ENCODE measurements at regions not wholly inside any gene's neighbourhood (a gene's known extent, or its start where the extent isn't known, plus 50 kb on each side); places are given as distances from the start of the nearest gene placed in this dataset.

DNA sequence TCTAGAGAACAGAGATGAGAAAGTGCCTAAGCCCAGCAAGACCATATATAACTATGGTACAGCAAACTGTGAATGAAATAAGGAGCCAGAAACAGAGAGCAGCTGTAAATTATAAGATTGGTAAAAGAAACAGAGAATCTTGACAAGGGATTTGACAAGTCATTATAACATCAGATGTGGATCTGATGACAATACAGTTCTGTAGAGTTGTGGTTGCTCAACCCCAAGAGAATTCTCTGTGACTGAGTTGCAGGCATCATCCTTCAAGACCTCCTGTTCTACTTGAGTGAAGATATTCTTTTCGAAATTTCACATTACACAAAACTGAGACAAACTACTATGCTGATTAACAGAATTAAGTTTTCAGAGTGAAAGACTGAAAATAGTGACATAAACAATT, 343.1 kb upstream of the SLC39A10 start:
- Histone ChIP-seq H3K9me3 (ENCODE audit: control insufficient read depth, low read length) (no peaks in the 10 kb centered on the region), H3K4me3 (ENCODE audit: insufficient read depth, low read depth, low read length, poor library complexity, severe bottlenecking) (no peak overlapping the region), H3K27ac (ENCODE audit: insufficient read depth, low read length, poor library complexity, severe bottlenecking) (no peak overlapping the region), H3K36me3 (ENCODE audit: control insufficient read depth, insufficient read depth, low read length) (no peaks in the 10 kb centered on the region), H3K27me3 (replicated peaks; ENCODE audit: control insufficient read depth, insufficient read depth, low read length, poor library complexity, severe bottlenecking) (no peaks in the 10 kb centered on the region), H3K4me1 (ENCODE audit: control insufficient read depth, insufficient read depth, low read length, poor library complexity, severe bottlenecking) (no peaks in the 10 kb centered on the region)
- DNase-seq, result no peak

DNA sequence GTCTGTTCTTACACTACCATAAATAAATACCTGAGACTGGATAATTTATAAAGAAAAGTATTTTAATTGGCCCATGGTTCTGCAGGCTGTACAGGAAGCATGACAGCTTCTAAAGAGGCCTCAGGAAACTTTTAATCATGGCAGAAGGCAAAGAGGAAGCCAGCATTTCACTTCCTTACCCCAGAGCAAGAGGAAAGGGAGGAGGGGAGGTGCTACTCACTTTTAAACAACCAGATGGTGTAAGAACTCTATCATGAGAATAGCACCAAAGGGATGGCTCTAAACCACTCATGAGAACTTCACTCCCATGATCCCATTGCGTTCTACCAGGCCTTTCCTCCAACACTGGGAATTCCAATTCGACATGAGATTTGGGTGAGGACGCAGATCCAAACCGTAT, 344.4 kb upstream of the SLC39A10 start:
- H3K9me3 ChIP-seq (ENCODE audit: control insufficient read depth, low read length), result no peaks in the 10 kb centered on the region
- DNase-seq, result no peak
- no peaks in the 10 kb centered on the region for H3K4me1 ChIP-seq (ENCODE audit: control insufficient read depth, insufficient read depth, low read length, poor library complexity, severe bottlenecking)
- no peak overlapping the region for H3K4me3 ChIP-seq (ENCODE audit: insufficient read depth, low read depth, low read length, poor library complexity, severe bottlenecking)
- H3K36me3 ChIP-seq (ENCODE audit: control insufficient read depth, insufficient read depth, low read length), result no peaks in the 10 kb centered on the region
- H3K27me3 ChIP-seq (replicated peaks; ENCODE audit: control insufficient read depth, insufficient read depth, low read length, poor library complexity, severe bottlenecking), result no peaks in the 10 kb centered on the region
- H3K27ac ChIP-seq (ENCODE audit: insufficient read depth, low read length, poor library complexity, severe bottlenecking), result no peak overlapping the region

DNA sequence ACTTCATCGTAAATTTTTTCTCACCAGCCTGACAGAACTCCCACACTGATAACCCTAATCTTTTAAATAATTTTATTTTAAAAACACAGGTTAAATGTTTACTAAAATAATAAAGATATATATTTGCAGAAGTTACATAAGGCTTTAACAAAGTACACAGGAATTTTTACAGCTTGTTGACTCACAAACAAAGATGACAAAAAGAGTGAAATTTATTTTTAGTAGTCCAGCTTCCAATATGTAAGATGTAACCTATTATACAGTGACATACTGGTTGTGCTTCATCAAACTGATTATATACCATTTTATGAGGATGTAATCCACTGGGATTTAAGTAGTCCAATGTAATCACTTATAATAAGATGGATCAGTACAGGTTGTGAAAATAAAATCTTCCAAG, 348.9 kb upstream of the SLC39A10 start:
- no peak for DNase-seq
- Histone ChIP-seq H3K27me3 (replicated peaks; ENCODE audit: control insufficient read depth, insufficient read depth, low read length, poor library complexity, severe bottlenecking) (no peaks in the 10 kb centered on the region), H3K4me3 (ENCODE audit: insufficient read depth, low read depth, low read length, poor library complexity, severe bottlenecking) (no peak overlapping the region), H3K4me1 (ENCODE audit: control insufficient read depth, insufficient read depth, low read length, poor library complexity, severe bottlenecking) (no peaks in the 10 kb centered on the region), H3K36me3 (ENCODE audit: control insufficient read depth, insufficient read depth, low read length) (no peaks in the 10 kb centered on the region), H3K9me3 (ENCODE audit: control insufficient read depth, low read length) (no peaks in the 10 kb centered on the region), H3K27ac (ENCODE audit: insufficient read depth, low read length, poor library complexity, severe bottlenecking) (no peak overlapping the region)

DNA sequence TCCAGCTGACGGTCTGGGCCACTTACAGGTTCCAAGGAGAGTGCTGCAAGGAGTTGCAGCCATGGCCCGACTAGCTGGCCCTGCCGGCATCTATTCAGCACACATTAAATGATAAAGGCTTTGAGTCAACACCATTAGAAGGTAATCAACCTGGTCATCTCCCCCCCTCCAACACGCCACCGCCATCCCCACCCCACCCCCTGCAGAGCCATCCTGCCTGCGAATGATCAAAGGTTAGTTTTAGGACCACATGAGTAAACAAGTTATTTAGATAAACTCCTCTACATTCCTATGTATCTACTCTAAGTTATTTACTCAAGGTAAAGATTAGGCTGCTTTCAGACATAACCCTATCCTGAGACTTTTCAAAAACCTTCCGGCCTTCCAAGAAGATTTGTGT, 349.3 kb upstream of the SLC39A10 start:
- no peaks in the 10 kb centered on the region for H3K4me1 ChIP-seq (ENCODE audit: control insufficient read depth, insufficient read depth, low read length, poor library complexity, severe bottlenecking)
- no peak overlapping the region for H3K4me3 ChIP-seq (ENCODE audit: insufficient read depth, low read depth, low read length, poor library complexity, severe bottlenecking)
- no peaks in the 10 kb centered on the region for H3K27me3 ChIP-seq (replicated peaks; ENCODE audit: control insufficient read depth, insufficient read depth, low read length, poor library complexity, severe bottlenecking)
- no peak overlapping the region for H3K27ac ChIP-seq (ENCODE audit: insufficient read depth, low read length, poor library complexity, severe bottlenecking)
- no peaks in the 10 kb centered on the region for H3K9me3 ChIP-seq (ENCODE audit: control insufficient read depth, low read length)
- H3K36me3 ChIP-seq (ENCODE audit: control insufficient read depth, insufficient read depth, low read length), result no peaks in the 10 kb centered on the region
- DNase-seq, result no peak

DNA sequence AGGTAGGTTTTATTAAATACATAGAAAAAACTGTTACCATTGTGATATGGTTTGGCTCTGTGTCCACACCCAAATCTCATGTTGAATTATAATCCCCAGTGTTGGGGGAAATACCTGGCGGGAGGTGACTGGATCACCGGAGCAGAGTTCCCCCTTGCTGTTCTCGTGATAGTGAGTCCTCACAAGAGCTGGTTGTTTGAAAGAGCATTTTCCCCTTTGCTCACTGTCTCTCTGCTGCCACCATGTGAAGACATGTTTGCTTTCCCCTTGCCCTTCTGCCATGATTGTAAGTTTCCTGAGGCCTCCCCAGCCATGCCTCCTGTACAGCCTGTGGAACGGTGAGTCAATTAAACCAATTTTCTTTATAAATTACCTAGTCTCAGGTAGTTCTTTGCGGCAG, 352.7 kb upstream of the SLC39A10 start:
- Histone ChIP-seq H3K4me1 (ENCODE audit: control insufficient read depth, insufficient read depth, low read length, poor library complexity, severe bottlenecking) (no peaks in the 10 kb centered on the region), H3K27ac (ENCODE audit: insufficient read depth, low read length, poor library complexity, severe bottlenecking) (no peak overlapping the region)
- no peak for DNase-seq

DNA sequence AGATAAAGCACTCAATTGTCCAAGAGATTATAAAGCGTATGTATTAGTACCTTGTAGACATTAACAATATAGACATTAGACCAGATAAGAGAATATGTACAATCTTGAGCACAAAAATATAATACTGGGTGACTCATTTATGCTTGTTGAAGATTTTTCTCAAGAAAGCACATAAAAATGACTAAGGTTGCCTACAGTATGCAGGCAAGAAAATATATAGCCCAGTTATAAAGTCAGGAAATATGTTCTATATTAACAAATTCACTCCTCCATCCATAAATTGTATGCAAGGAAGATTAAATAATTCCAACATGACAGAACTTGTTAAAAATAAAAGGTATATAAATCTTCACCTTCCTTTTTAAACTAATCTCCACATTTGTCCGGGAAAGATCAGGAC, 356.4 kb upstream of the SLC39A10 start:
- Histone ChIP-seq H3K4me3 (ENCODE audit: insufficient read depth, low read depth, low read length, poor library complexity, severe bottlenecking) (no peak overlapping the region), H3K36me3 (ENCODE audit: control insufficient read depth, insufficient read depth, low read length) (no peaks in the 10 kb centered on the region), H3K27ac (ENCODE audit: insufficient read depth, low read length, poor library complexity, severe bottlenecking) (no peak overlapping the region), H3K4me1 (ENCODE audit: control insufficient read depth, insufficient read depth, low read length, poor library complexity, severe bottlenecking) (no peaks in the 10 kb centered on the region), H3K27me3 (replicated peaks; ENCODE audit: control insufficient read depth, insufficient read depth, low read length, poor library complexity, severe bottlenecking) (no peaks in the 10 kb centered on the region), H3K9me3 (ENCODE audit: control insufficient read depth, low read length) (no peaks in the 10 kb centered on the region)
- no peak for DNase-seq

More for the DNA sequence above, 352.7 kb upstream of the SLC39A10 start:
- Histone ChIP-seq H3K9me3 (ENCODE audit: control insufficient read depth, low read length) (no peaks in the 10 kb centered on the region), H3K27me3 (replicated peaks; ENCODE audit: control insufficient read depth, insufficient read depth, low read length, poor library complexity, severe bottlenecking) (no peaks in the 10 kb centered on the region), H3K36me3 (ENCODE audit: control insufficient read depth, insufficient read depth, low read length) (no peaks in the 10 kb centered on the region), H3K4me3 (ENCODE audit: insufficient read depth, low read depth, low read length, poor library complexity, severe bottlenecking) (no peak overlapping the region)

DNA sequence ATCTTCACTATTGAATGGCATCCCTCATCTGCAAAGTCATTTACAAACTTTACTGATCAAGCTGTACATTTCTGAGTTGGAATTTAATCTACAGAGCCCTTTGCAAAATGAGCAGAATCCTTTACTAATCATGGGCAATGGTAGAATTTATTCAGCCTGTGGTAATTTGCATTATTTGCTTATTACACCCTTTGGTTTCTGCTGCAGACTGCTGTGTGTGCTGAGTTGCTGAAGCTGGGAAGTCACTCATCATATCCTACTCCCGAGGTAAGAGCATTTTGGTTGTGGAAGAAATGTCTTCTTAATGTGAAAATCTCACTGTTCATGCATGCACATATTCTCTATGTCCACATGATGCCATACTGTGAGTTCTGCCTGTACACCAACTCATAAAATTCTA, 357.4 kb upstream of the SLC39A10 start:
- H3K4me3 ChIP-seq (ENCODE audit: insufficient read depth, low read depth, low read length, poor library complexity, severe bottlenecking), result no peak overlapping the region
- no peak overlapping the region for H3K27ac ChIP-seq (ENCODE audit: insufficient read depth, low read length, poor library complexity, severe bottlenecking)
- no peaks in the 10 kb centered on the region for H3K36me3 ChIP-seq (ENCODE audit: control insufficient read depth, insufficient read depth, low read length)
- no peaks in the 10 kb centered on the region for H3K27me3 ChIP-seq (replicated peaks; ENCODE audit: control insufficient read depth, insufficient read depth, low read length, poor library complexity, severe bottlenecking)
- DNase-seq, result no peak
- no peaks in the 10 kb centered on the region for H3K4me1 ChIP-seq (ENCODE audit: control insufficient read depth, insufficient read depth, low read length, poor library complexity, severe bottlenecking)
- no peaks in the 10 kb centered on the region for H3K9me3 ChIP-seq (ENCODE audit: control insufficient read depth, low read length)

DNA sequence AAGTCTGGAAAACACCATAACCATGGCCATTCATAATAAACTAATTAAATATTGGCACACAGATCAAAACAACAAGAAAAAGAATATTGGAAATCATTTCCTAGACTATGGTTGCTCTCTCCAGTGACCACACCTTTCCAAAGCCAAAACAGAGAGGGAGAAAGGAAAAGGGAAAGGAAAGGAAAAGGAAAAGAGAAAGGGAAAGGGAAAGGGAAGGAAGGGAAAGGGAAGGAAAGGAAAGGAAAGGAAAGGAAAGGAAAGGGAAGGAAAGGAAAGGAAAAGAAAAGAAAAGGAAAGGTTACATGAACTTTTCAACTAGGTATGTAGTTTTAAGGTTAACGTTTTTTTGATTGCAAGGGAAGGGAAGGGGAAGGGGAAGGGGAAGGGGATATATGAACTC, 360.5 kb upstream of the SLC39A10 start:
- DNase-seq, result no peak
- Histone ChIP-seq H3K9me3 (ENCODE audit: control insufficient read depth, low read length) (no peaks in the 10 kb centered on the region), H3K36me3 (ENCODE audit: control insufficient read depth, insufficient read depth, low read length) (no peaks in the 10 kb centered on the region), H3K27me3 (replicated peaks; ENCODE audit: control insufficient read depth, insufficient read depth, low read length, poor library complexity, severe bottlenecking) (no peaks in the 10 kb centered on the region), H3K27ac (ENCODE audit: insufficient read depth, low read length, poor library complexity, severe bottlenecking) (no peak overlapping the region), H3K4me3 (ENCODE audit: insufficient read depth, low read depth, low read length, poor library complexity, severe bottlenecking) (no peak overlapping the region), H3K4me1 (ENCODE audit: control insufficient read depth, insufficient read depth, low read length, poor library complexity, severe bottlenecking) (no peaks in the 10 kb centered on the region)

DNA sequence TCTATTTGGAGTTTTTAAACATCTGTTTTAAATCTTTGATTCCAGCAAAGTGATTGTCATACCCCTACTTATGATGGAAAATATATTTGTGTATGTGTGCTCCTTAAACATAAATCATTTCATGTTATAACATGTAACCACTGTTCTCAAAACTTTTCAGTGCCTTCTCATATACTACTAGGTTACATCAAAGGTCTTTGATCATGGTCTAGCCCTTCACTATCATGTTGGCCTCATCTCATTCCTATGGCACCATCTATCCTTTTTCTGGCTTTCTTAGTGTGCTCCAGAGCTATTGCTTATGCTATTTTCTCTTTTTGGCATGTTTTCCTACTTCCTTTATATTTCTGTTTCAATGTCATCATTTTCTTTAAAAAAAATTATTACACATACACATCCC, 367.9 kb upstream of the SLC39A10 start:
- Histone ChIP-seq H3K4me3 (ENCODE audit: insufficient read depth, low read depth, low read length, poor library complexity, severe bottlenecking) (no peak overlapping the region), H3K9me3 (ENCODE audit: control insufficient read depth, low read length) (no peaks in the 10 kb centered on the region), H3K36me3 (ENCODE audit: control insufficient read depth, insufficient read depth, low read length) (no peaks in the 10 kb centered on the region)

DNA sequence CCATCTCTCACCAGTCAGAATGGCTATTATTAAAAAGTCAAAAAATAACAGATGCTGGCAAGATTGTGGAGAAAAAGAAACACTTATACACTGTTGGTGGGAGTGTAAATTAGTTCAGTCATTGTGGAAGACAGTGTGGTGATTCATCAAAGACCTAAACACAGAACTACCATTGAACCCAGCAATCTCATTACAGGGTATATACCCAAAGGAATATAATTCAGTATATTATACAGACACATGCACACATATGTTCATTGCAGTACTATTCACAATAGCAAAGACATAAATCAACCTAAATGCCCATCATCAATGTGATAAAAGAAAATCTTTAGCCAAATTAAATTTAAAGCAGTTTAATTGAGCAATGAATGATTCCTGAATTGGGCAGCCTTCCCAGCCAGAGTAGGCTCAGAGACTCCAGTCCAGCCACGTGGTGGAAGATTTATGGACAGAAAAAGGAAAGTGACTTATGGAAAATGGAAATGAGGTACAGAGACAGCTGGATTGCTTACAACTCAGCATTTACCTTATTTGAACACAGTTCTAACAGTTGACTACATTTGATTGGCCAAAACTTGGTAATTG, 377.1 kb upstream of the SLC39A10 start:
- Histone ChIP-seq H3K27ac (ENCODE audit: insufficient read depth, low read length, poor library complexity, severe bottlenecking) (no peak overlapping the region), H3K36me3 (ENCODE audit: control insufficient read depth, insufficient read depth, low read length) (no peaks in the 10 kb centered on the region), H3K4me3 (ENCODE audit: insufficient read depth, low read depth, low read length, poor library complexity, severe bottlenecking) (no peak overlapping the region), H3K4me1 (ENCODE audit: control insufficient read depth, insufficient read depth, low read length, poor library complexity, severe bottlenecking) (no peaks in the 10 kb centered on the region), H3K9me3 (ENCODE audit: control insufficient read depth, low read length) (no peaks in the 10 kb centered on the region), H3K27me3 (replicated peaks; ENCODE audit: control insufficient read depth, insufficient read depth, low read length, poor library complexity, severe bottlenecking) (no peaks in the 10 kb centered on the region)
- no peak for DNase-seq

More for the DNA sequence above, 367.9 kb upstream of the SLC39A10 start:
- H3K4me1 ChIP-seq (ENCODE audit: control insufficient read depth, insufficient read depth, low read length, poor library complexity, severe bottlenecking), result no peaks in the 10 kb centered on the region
- no peak overlapping the region for H3K27ac ChIP-seq (ENCODE audit: insufficient read depth, low read length, poor library complexity, severe bottlenecking)
- H3K27me3 ChIP-seq (replicated peaks; ENCODE audit: control insufficient read depth, insufficient read depth, low read length, poor library complexity, severe bottlenecking), result no peaks in the 10 kb centered on the region
- no peak for DNase-seq
